Upper lobe of left lung (tissue), 6 donors: ENCODE measurements at regions not wholly inside any gene's neighbourhood (a gene's known extent, or its start where the extent isn't known, plus 50 kb on each side); places are given as distances from the start of the nearest gene placed in this dataset.

Source experiments
- ATAC-seq, 2 donors: fragments of 200-7000 bp; cut with Tn5 transposase; one replicate each; pipeline ENCODE4 v1.9.1; 2022; ENCODE audit warnings: mild to moderate bottlenecking in 2 of 2, moderate library complexity in 2 of 2; ENCODE audit not compliant: low FRiP score in 2 of 2
- DNase-seq, 2 donors: peaks; one replicate each; pipeline ENCODE4 v3.0.0-alpha.2; 2019 to 2020
- H3K27ac ChIP-seq, 4 donors: fragments of 200-600 bp; sonication (generic); one replicate each; pipeline ENCODE4 v1.5.1; 2016 to 2019
- H3K27me3 ChIP-seq, 4 donors: fragments of 200-600 bp; sonication (generic); one replicate each; pipeline ENCODE4 v1.5.1; 2017 to 2019
- H3K36me3 ChIP-seq, 4 donors: fragments of 200-600 bp; sonication (generic); one replicate each; pipeline ENCODE4 v1.5.1; 2016 to 2019
- H3K4me1 ChIP-seq, 4 donors: fragments of 200-600 bp; sonication (generic); one replicate each; pipeline ENCODE4 v1.5.1; 2018 to 2019
- H3K4me3 ChIP-seq, 4 donors: fragments of 200-600 bp; sonication (generic); one replicate each; pipeline ENCODE4 v1.5.1; 2017 to 2019; ENCODE audit warnings: mild to moderate bottlenecking in 2 of 4, moderate library complexity in 1 of 4
- H3K9me3 ChIP-seq, 4 donors: fragments of 200-600 bp; sonication (generic); one replicate each; pipeline ENCODE4 v1.5.1; 2018 to 2019
- CTCF ChIP-seq, 6 experiments: fragments of 450-650 bp in 4 of 6; fragments of 200-600 bp in 2 of 6; sonication (generic) in 2 of 6; IDR thresholded peaks; one replicate each; pipeline ENCODE4 v1.5.1; 2016 to 2019; ENCODE audit warnings: antibody characterized with exemption in 6 of 6
- EP300 ChIP-seq, 4 donors: sonication (generic); formaldehyde crosslinking; IDR thresholded peaks; one replicate each; pipeline ENCODE4 v1.5.1; 2017; ENCODE audit warnings: antibody characterized with exemption in 4 of 4, control low read depth in 2 of 4
- POLR2A ChIP-seq, 4 donors: fragments of 450-650 bp; IDR thresholded peaks; one replicate each; pipeline ENCODE4 v1.5.1; 2016 to 2017; ENCODE audit warnings: antibody characterized with exemption in 4 of 4, mild to moderate bottlenecking in 2 of 4
- POLR2AphosphoS5 ChIP-seq, 2 donors: sonication (generic); formaldehyde crosslinking; IDR thresholded peaks; one replicate each; pipeline ENCODE4 v1.5.1; 2017; ENCODE audit warnings: antibody characterized with exemption in 2 of 2
- WGBS, 2 donors: methylation state at CpG; one replicate each; pipeline ENCODE4 v1.1.5; 2017 to 2018; 5-methylcytosine and 5-hydroxymethylcytosine counted together
- donor health status: DM: no; HTN: no; CAD: no; lungs with moderate emphysema.
- donor health status: DM: no; HTN: yes; CAD: no; lungs with severe emphysema.

- TF ChIP-seq POLR2AphosphoS5 (IDR thresholded peaks at IDR 0.05) (no peak), POLR2A (IDR thresholded peaks at IDR 0.05) (no peak), EP300 (IDR thresholded peaks at IDR 0.05) (no peak), CTCF (IDR thresholded peaks at IDR 0.05) (no peak)
- no peaks in the 10 kb centered on the region for H3K27me3 ChIP-seq
- H3K4me1 ChIP-seq, result peaks cover 0 to 7% (median under 1%) of the 10 kb centered on the region in 4 donors
- no peaks in the 10 kb centered on the region for H3K36me3 ChIP-seq
- no peak overlapping the region for H3K4me3 ChIP-seq
- H3K9me3 ChIP-seq, result no peaks in the 10 kb centered on the region
- no peak overlapping the region for H3K27ac ChIP-seq
- WGBS, 2 donors, result 86 to 90% methylated on average over 5 of the region's 5 CpGs
- ATAC-seq (no peak), DNase-seq (no peak)
Observed at GRCh38 chr5:74040811-74041491, 415.0 kb downstream of the ARHGEF28 start.

DNA sequence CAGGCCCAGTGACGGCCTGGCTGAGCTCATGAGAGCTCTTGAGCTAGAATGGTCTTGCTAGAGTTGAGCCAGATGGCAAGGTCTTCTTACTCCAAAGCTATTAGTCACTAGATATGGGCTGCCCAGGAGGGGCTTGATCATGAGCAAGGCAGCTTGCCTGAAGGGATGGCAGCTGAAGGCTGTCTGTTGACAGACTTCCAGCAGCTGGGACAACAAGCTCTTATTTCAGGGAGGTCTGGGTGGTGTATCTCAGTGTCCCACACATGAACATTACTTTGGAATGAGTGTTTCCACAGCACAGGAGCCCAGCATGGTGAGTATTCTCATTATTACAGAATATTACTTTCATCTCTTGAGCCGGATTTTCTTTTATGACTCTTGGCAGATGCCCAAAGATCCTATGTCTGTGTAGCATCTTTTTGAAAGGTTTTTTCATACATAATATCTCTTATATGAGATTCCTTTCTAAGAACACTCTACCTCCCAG, 414.1 kb downstream of the ARHGEF28 start:
- peak; percentile 32 to 63 for ATAC-seq
- TF ChIP-seq POLR2AphosphoS5 (IDR thresholded peaks at IDR 0.05) (no peak), CTCF (IDR thresholded peaks at IDR 0.05) (no peak)
- H3K27ac ChIP-seq, result no peak overlapping the region
- H3K27me3 ChIP-seq, result no peaks in the 10 kb centered on the region
- DNase-seq, result no peak
- WGBS, 2 donors, result 71 to 83% methylated on average over 2 of the region's 2 CpGs
- H3K9me3 ChIP-seq, result no peaks in the 10 kb centered on the region
- H3K4me1 ChIP-seq, result peaks cover 0 to 10% (median 7%) of the 10 kb centered on the region in 4 donors
- no peak overlapping the region for H3K4me3 ChIP-seq
- no peaks in the 10 kb centered on the region for H3K36me3 ChIP-seq

GRCh38 chr5:74037321-74037720, 411.3 kb downstream of the ARHGEF28 start:
- Histone ChIP-seq H3K4me3 (no peak overlapping the region), H3K27me3 (no peaks in the 10 kb centered on the region), H3K27ac (no peak overlapping the region), H3K4me1 (peaks cover 0 to 14% (median 4%) of the 10 kb centered on the region in 4 donors), H3K9me3 (no peaks in the 10 kb centered on the region), H3K36me3 (no peaks in the 10 kb centered on the region)
- 68 to 87% methylated on average over 2 of the region's 2 CpGs for WGBS, 2 donors
- no peak for TF ChIP-seq EP300 (IDR thresholded peaks at IDR 0.05)
- no peak for TF ChIP-seq POLR2AphosphoS5 (IDR thresholded peaks at IDR 0.05)
- no peak for TF ChIP-seq POLR2A (IDR thresholded peaks at IDR 0.05)
- no peak for TF ChIP-seq CTCF (IDR thresholded peaks at IDR 0.05)
- no peak for DNase-seq
- ATAC-seq, result no peak

DNA sequence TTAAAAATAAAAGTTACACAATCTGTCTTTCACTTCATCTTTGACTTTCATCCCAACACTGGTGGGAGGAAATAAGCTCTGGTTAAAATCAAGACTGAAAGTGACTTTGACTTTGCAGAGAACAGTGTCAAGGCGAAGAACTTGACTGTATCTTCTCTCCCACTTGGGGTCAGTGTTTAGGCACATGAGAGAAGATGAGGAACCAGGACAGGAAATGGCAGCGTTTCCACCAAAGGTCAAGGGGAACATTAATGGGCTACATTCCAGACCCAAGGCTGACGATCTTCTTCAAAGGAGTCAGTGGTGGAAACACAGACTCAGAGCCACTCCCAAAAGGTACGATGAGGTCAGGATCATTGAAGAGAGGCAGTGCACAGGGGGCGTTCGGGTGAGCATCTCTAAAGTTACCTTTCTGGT, 409.5 kb downstream of the ARHGEF28 start:
- Histone ChIP-seq H3K36me3 (no peaks in the 10 kb centered on the region), H3K27me3 (no peaks in the 10 kb centered on the region), H3K4me3 (no peak overlapping the region), H3K4me1 (peaks cover 0 to 14% (median 3%) of the 10 kb centered on the region in 4 donors), H3K27ac (no peak overlapping the region), H3K9me3 (no peaks in the 10 kb centered on the region)
- TF ChIP-seq EP300 (IDR thresholded peaks at IDR 0.05) (no peak), POLR2AphosphoS5 (IDR thresholded peaks at IDR 0.05) (peak in 1 of 2 donors; percentile 44), CTCF (IDR thresholded peaks at IDR 0.05) (peak in 4 of 6 experiments; percentile 11 to 57 (median 40)), POLR2A (IDR thresholded peaks at IDR 0.05) (no peak)
- peak in 1 of 2 donors; percentile 76 for ATAC-seq
- DNase-seq, result no peak
- WGBS, 2 donors, result 31 to 37% methylated on average over 6 of the region's 6 CpGs

GRCh38 chr5:74034733-74035132, 408.7 kb downstream of the ARHGEF28 start:
- no peaks in the 10 kb centered on the region for H3K36me3 ChIP-seq
- no peak overlapping the region for H3K4me3 ChIP-seq
- H3K9me3 ChIP-seq, result no peaks in the 10 kb centered on the region
- TF ChIP-seq EP300 (IDR thresholded peaks at IDR 0.05), result no peak
- no peak for TF ChIP-seq CTCF (IDR thresholded peaks at IDR 0.05)
- TF ChIP-seq POLR2AphosphoS5 (IDR thresholded peaks at IDR 0.05), result no peak
- TF ChIP-seq POLR2A (IDR thresholded peaks at IDR 0.05), result no peak
- WGBS, 2 donors, result 77 to 78% methylated on average over 11 of the region's 11 CpGs
- no peak for ATAC-seq
- no peak overlapping the region for H3K27ac ChIP-seq
- H3K27me3 ChIP-seq, result no peaks in the 10 kb centered on the region
- no peak for DNase-seq
- H3K4me1 ChIP-seq, result peaks cover 0 to 14% (median 3%) of the 10 kb centered on the region in 4 donors
